Body of pancreas (tissue), 4 donors: ENCODE measurements at regions not wholly inside any gene's neighbourhood (a gene's known extent, or its start where the extent isn't known, plus 50 kb on each side); places are given as distances from the start of the nearest gene placed in this dataset. TPM values are rescaled to one million over a fixed set of nuclear protein-coding genes. Genes with fewer than 3 reads are reported as not detected.

Source experiments
- ATAC-seq: fragments of 150-250 bp; one replicate; pipeline ENCODE4 v1.9.1; 2016
- DNase-seq, 4 donors: peaks; one replicate each; pipeline ENCODE4 v3.0.0-alpha.2; 2019
- H3K27ac ChIP-seq, 4 donors: fragments of 200-600 bp; sonication (generic); 1 replicate in 3 of 4; 2 replicates in 1 of 4; pipeline versions ENCODE4 v1.5.1 to v1.6.1; 2016 to 2019; ENCODE audit warnings: mild to moderate bottlenecking in 1 of 4, mixed read lengths in 1 of 4, moderate library complexity in 1 of 4
- H3K27me3 ChIP-seq, 2 donors: fragments of 200-600 bp; sonication (generic); one replicate each; pipeline ENCODE4 v1.6.0; 2016; ENCODE audit warnings: mild to moderate bottlenecking in 1 of 2
- H3K36me3 ChIP-seq, 2 donors: fragments of 200-600 bp; sonication (generic); replicated peaks in 1 of 2; 2 replicates each; pipeline ENCODE4 v1.5.1; 2016; ENCODE audit warnings: low read depth in 2 of 2; ENCODE audit not compliant: insufficient read depth in 1 of 2
- H3K4me1 ChIP-seq: fragments of 200-600 bp; sonication (generic); one replicate; pipeline ENCODE4 v1.6.0; 2016
- H3K4me3 ChIP-seq, 2 donors: fragments of 200-600 bp; sonication (generic); 1 replicate in 1 of 2; 2 replicates in 1 of 2; pipeline ENCODE4 v1.5.1; 2016 to 2019
- H3K9me3 ChIP-seq, 3 donors: fragments of 200-600 bp; sonication (generic); 1 replicate in 2 of 3; 2 replicates in 1 of 3; pipeline ENCODE4 v1.5.1; 2016
- POLR2A ChIP-seq, 3 donors: fragments of 450-650 bp; IDR thresholded peaks; one replicate each; pipeline ENCODE4 v1.6.1; 2016; ENCODE audit warnings: antibody characterized with exemption in 3 of 3, mild to moderate bottlenecking in 2 of 3
- WGBS, 2 donors: methylation state at CpG; one replicate each; pipeline ENCODE4 v1.1.5; 2017; 5-methylcytosine and 5-hydroxymethylcytosine counted together
- intact Hi-C: fragments of 100-400 bp; cut with DNase I; formaldehyde crosslinking; loops from one replicate; pipeline ENCODE4 v1.15.1; 2023
- small RNA-seq: library from RNA; depleted of rRNA; stranded (forward); fragments of <200 nt; gene quantifications from one replicate; pipeline ENCODE3, GENCODE V24; 2016
- TF ChIP-seq, protein P1 (sequence below), 7 experiments: fragments of 450-650 bp in 4 of 7; fragments of 200-600 bp in 3 of 7; sonication (generic) in 3 of 7; IDR thresholded peaks; one replicate each; pipeline ENCODE4 v1.5.1; 2016 to 2019; ENCODE audit warnings: antibody characterized with exemption in 7 of 7

DNA sequence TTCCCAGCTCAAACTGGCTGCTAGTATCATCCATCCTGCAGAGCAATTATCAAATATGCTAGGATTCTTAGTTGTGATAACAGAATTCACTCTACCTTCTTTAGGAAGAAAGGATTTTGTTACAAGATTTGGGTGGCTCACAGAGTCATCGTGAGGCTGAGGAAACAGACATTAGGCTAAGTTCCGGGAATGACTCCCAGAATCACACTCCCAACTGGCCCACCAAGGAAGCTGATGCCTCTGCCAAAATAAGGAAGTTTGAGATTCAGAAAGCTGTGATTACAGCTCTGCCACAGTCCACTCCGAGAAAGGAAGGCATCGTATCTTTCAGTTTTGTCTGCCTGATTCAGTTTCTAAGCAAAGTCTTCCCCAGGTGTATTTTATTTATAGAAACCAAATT is 50.6 kb upstream of the LYPLAL1 start:
- DNase-seq (no peak), ATAC-seq (no peak)
- no peaks in the 10 kb centered on the region for H3K27me3 ChIP-seq
- WGBS, 2 donors, result 85 to 91% methylated on average over 4 of the region's 4 CpGs
- TF ChIP-seq, protein P1, sequence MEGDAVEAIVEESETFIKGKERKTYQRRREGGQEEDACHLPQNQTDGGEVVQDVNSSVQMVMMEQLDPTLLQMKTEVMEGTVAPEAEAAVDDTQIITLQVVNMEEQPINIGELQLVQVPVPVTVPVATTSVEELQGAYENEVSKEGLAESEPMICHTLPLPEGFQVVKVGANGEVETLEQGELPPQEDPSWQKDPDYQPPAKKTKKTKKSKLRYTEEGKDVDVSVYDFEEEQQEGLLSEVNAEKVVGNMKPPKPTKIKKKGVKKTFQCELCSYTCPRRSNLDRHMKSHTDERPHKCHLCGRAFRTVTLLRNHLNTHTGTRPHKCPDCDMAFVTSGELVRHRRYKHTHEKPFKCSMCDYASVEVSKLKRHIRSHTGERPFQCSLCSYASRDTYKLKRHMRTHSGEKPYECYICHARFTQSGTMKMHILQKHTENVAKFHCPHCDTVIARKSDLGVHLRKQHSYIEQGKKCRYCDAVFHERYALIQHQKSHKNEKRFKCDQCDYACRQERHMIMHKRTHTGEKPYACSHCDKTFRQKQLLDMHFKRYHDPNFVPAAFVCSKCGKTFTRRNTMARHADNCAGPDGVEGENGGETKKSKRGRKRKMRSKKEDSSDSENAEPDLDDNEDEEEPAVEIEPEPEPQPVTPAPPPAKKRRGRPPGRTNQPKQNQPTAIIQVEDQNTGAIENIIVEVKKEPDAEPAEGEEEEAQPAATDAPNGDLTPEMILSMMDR (IDR thresholded peaks at IDR 0.05), result no peak
- TF ChIP-seq POLR2A (IDR thresholded peaks at IDR 0.05), result no peak
- H3K27ac ChIP-seq, result no peak overlapping the region
- H3K9me3 ChIP-seq, result no peaks in the 10 kb centered on the region
- H3K4me1 ChIP-seq, result no peaks in the 10 kb centered on the region
- H3K36me3 ChIP-seq, result no peaks in the 10 kb centered on the region
- intact Hi-C loops, result no loop called here
- no peak overlapping the region for H3K4me3 ChIP-seq

Small RNA genes lying in the stretch of these regions (small RNA-seq; reads per million reads assigned to genes)
- not detected for gene RF00012
